Activated CD4-positive, alpha-beta T cell treated with anti-CD3 and anti-CD28 coated beads for 24 hours (primary cell): ENCODE measurements at regions not wholly inside any gene's neighbourhood (a gene's known extent, or its start where the extent isn't known, plus 50 kb on each side); places are given as distances from the start of the nearest gene placed in this dataset.
"Not testable (repeated sequence)": the region's sequence is repeated elsewhere in the genome, so short reads cannot be mapped to it uniquely, and the experiment has no call there.

ENCODE experiments used
- DNase-seq, 2 donors: peaks; one replicate each; pipeline ENCODE4 v3.0.0-alpha.2; 2020; ENCODE audit warnings: low read depth in 2 of 2

GRCh38 chr3:110473405-110473804, 598.2 kb upstream of the NECTIN3 start:
- no peak for DNase-seq

GRCh38 chr3:110474397-110474796, 597.2 kb upstream of the NECTIN3 start:
- no peak for DNase-seq

GRCh38 chr3:110478377-110479054, 593.1 kb upstream of the NECTIN3 start:
- no peak for DNase-seq

- DNase-seq: no peak
Observed at GRCh38 chr3:110479731-110480130, 591.9 kb upstream of the NECTIN3 start.

GRCh38 chr3:110485389-110485788, 586.2 kb upstream of the NECTIN3 start:
- no peak for DNase-seq

- DNase-seq: no peak
Observed at GRCh38 chr3:110487840-110488239, 583.8 kb upstream of the NECTIN3 start.

GRCh38 chr3:110491413-110491812, 580.2 kb upstream of the NECTIN3 start:
- no peak for DNase-seq

- no peak for DNase-seq
Observed at GRCh38 chr3:110492876-110493275, 578.7 kb upstream of the NECTIN3 start.

- DNase-seq: no peak
Observed at GRCh38 chr3:110493438-110494092, 578.1 kb upstream of the NECTIN3 start.

GRCh38 chr3:110494093-110494490, 577.5 kb upstream of the NECTIN3 start:
- DNase-seq: no peak

GRCh38 chr3:110494728-110495127, 576.9 kb upstream of the NECTIN3 start:
- no peak for DNase-seq

- no peak for DNase-seq
Observed at GRCh38 chr3:110495201-110495927, 576.3 kb upstream of the NECTIN3 start.

GRCh38 chr3:110504401-110504800, 567.2 kb upstream of the NECTIN3 start:
- DNase-seq: no peak

- no peak for DNase-seq
Observed at GRCh38 chr3:110504901-110505300, 566.7 kb upstream of the NECTIN3 start.

- no peak for DNase-seq
Observed at GRCh38 chr3:110506890-110507289, 564.7 kb upstream of the NECTIN3 start.

- not testable (repeated sequence) for DNase-seq
Observed at GRCh38 chr3:110507570-110507969, 564.0 kb upstream of the NECTIN3 start.

- no peak for DNase-seq
Observed at GRCh38 chr3:110512961-110513360, 558.7 kb upstream of the NECTIN3 start.

GRCh38 chr3:110518031-110518430, 553.6 kb upstream of the NECTIN3 start:
- DNase-seq: no peak

- DNase-seq: no peak
Observed at GRCh38 chr3:110519071-110519470, 552.5 kb upstream of the NECTIN3 start.

GRCh38 chr3:110521019-110521418, 550.6 kb upstream of the NECTIN3 start:
- DNase-seq: no peak

GRCh38 chr3:110525558-110526064, 546.0 kb upstream of the NECTIN3 start:
- not testable (repeated sequence) for DNase-seq
